Adrenal gland (tissue), 5 donors: ENCODE measurements at regions not wholly inside any gene's neighbourhood (a gene's known extent, or its start where the extent isn't known, plus 50 kb on each side); places are given as distances from the start of the nearest gene placed in this dataset.

Source experiments
- POLR2A ChIP-seq, 2 donors: fragments of 450-650 bp; IDR thresholded peaks; one replicate each; pipeline ENCODE4 v1.6.1; 2017; ENCODE audit warnings: antibody characterized with exemption in 2 of 2, mild to moderate bottlenecking in 2 of 2, moderate library complexity in 1 of 2
- TF ChIP-seq, protein P1 (sequence below), 6 experiments: fragments of 450-650 bp in 4 of 6; fragments of 200-600 bp in 2 of 6; sonication (generic) in 1 of 6; IDR thresholded peaks; 1 replicate in 5 of 6; 2 replicates in 1 of 6; pipeline versions ENCODE4 v1.5.1 to v1.8.0; 2016 to 2021; ENCODE audit warnings: antibody characterized with exemption in 6 of 6, mild to moderate bottlenecking in 2 of 6, moderate library complexity in 1 of 6
- donor health status: DM: no; HTN: no; CAD: no.

DNA sequence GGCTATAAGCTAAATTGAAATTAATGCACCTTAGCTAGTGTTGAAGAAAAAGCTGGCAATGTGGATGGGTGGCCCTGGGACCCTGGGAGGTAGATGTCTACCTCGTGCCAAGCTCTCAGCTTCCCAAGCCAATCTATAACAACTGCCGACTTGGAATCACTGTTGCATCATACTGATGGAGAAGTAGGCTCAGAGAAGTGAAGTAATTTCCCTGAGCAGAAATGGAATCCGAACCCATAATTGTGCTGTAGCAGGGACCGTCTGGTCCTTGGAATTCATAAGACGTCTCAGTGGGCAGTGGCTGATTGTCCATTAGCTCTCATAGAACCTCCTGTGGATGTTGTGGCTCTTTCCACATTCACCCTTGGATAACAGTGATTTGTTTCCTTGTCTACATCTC lies 196.6 kb downstream of the RAB11FIP4 start:
- TF ChIP-seq, protein P1, sequence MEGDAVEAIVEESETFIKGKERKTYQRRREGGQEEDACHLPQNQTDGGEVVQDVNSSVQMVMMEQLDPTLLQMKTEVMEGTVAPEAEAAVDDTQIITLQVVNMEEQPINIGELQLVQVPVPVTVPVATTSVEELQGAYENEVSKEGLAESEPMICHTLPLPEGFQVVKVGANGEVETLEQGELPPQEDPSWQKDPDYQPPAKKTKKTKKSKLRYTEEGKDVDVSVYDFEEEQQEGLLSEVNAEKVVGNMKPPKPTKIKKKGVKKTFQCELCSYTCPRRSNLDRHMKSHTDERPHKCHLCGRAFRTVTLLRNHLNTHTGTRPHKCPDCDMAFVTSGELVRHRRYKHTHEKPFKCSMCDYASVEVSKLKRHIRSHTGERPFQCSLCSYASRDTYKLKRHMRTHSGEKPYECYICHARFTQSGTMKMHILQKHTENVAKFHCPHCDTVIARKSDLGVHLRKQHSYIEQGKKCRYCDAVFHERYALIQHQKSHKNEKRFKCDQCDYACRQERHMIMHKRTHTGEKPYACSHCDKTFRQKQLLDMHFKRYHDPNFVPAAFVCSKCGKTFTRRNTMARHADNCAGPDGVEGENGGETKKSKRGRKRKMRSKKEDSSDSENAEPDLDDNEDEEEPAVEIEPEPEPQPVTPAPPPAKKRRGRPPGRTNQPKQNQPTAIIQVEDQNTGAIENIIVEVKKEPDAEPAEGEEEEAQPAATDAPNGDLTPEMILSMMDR (IDR thresholded peaks at IDR 0.05) = no peak
- no peak for TF ChIP-seq POLR2A (IDR thresholded peaks at IDR 0.05)
